Skeletal muscle tissue (tissue), 3 donors: ENCODE measurements at regions not wholly inside any gene's neighbourhood (a gene's known extent, or its start where the extent isn't known, plus 50 kb on each side); places are given as distances from the start of the nearest gene placed in this dataset.

Experiments
- H3K27ac ChIP-seq: one replicate; pipeline ENCODE4 v1.7.0; 2013; ENCODE audit warnings: mild to moderate bottlenecking, low read depth, low read length, inconsistent platforms
- H3K27me3 ChIP-seq, 3 donors: one replicate each; pipeline ENCODE4 v1.7.0; 2013; ENCODE audit warnings: low read length in 3 of 3; ENCODE audit not compliant: control insufficient read depth in 3 of 3, insufficient read depth in 3 of 3
- H3K36me3 ChIP-seq, 3 donors: one replicate each; pipeline ENCODE4 v1.7.0; 2013; ENCODE audit warnings: low read length in 3 of 3; ENCODE audit not compliant: control insufficient read depth in 3 of 3, insufficient read depth in 3 of 3
- H3K4me1 ChIP-seq, 3 donors: one replicate each; pipeline ENCODE4 v1.7.0; 2013; ENCODE audit warnings: low read length in 3 of 3, mild to moderate bottlenecking in 3 of 3; ENCODE audit not compliant: control insufficient read depth in 3 of 3, insufficient read depth in 3 of 3
- H3K4me3 ChIP-seq, 3 donors: one replicate each; pipeline ENCODE4 v1.7.0; 2013; ENCODE audit warnings: low read length in 3 of 3
- H3K9ac ChIP-seq, 3 donors: one replicate each; pipeline ENCODE4 v1.7.0; 2013; ENCODE audit warnings: low read length in 3 of 3, mild to moderate bottlenecking in 3 of 3, moderate library complexity in 2 of 3, low read depth in 1 of 3
- H3K9me3 ChIP-seq, 3 donors: one replicate each; pipeline ENCODE4 v1.7.0; 2013; ENCODE audit warnings: low read length in 3 of 3; ENCODE audit not compliant: control insufficient read depth in 3 of 3
- donor health status: Osteomylitis.

- Histone ChIP-seq H3K4me3 (no peak overlapping the region), H3K27ac (no peak overlapping the region), H3K9me3 (no peaks in the 10 kb centered on the region), H3K9ac (no peak overlapping the region), H3K4me1 (peaks cover 0 to 3% (median 0%) of the 10 kb centered on the region in 3 donors), H3K27me3 (no peaks in the 10 kb centered on the region), H3K36me3 (no peaks in the 10 kb centered on the region)
Measured at GRCh38 chr6:118391086-118391485, 157.0 kb upstream of the PLN start.

- no peak overlapping the region for H3K9ac ChIP-seq
- no peaks in the 10 kb centered on the region for H3K27me3 ChIP-seq
- H3K4me3 ChIP-seq, result no peak overlapping the region
- peaks cover 6 to 11% (median 9%) of the 10 kb centered on the region in 3 donors for H3K4me1 ChIP-seq
- H3K36me3 ChIP-seq, result no peaks in the 10 kb centered on the region
- no peaks in the 10 kb centered on the region for H3K9me3 ChIP-seq
- H3K27ac ChIP-seq, result no peak overlapping the region
Measured at GRCh38 chr6:118394106-118394505, 154.0 kb upstream of the PLN start.

DNA sequence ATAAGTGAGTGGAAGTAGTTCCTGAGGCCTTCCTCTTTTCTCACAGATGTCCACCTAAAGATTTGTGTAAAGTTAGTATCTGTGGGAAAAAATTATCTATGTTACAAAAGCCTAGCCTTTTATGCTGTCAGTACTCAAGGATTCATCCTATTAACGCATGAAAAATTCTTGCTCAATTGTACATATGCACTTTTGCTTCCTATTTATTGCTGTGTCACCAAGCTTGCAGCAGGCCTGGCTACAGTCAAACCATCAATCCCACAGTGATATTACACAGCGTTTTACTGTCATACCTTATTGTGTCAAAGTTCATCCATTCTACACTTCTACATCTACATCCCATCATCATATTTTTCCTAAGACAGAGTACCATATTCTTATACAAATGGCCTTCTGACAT lies 151.1 kb upstream of the PLN start:
- Histone ChIP-seq H3K4me3 (peak overlapping the region in 2 of 3 donors; percentile 17 to 61), H3K36me3 (no peaks in the 10 kb centered on the region), H3K4me1 (peaks cover 11 to 22% (median 16%) of the 10 kb centered on the region in 3 donors), H3K9ac (peak overlapping the region in 1 of 3 donors; percentile 62), H3K27me3 (no peaks in the 10 kb centered on the region), H3K9me3 (no peaks in the 10 kb centered on the region), H3K27ac (peak overlapping the region; percentile 92)

- H3K4me1 ChIP-seq, result peaks cover 11 to 22% (median 16%) of the 10 kb centered on the region in 3 donors
- no peaks in the 10 kb centered on the region for H3K9me3 ChIP-seq
- no peaks in the 10 kb centered on the region for H3K27me3 ChIP-seq
- H3K36me3 ChIP-seq, result no peaks in the 10 kb centered on the region
- H3K27ac ChIP-seq, result peak overlapping the region; percentile 92
- peak overlapping the region in 1 of 3 donors; percentile 61 for H3K4me3 ChIP-seq
- H3K9ac ChIP-seq, result peak overlapping the region in 2 of 3 donors; percentile 46 to 62
Measured at GRCh38 chr6:118397671-118398465, 150.2 kb upstream of the PLN start.

- Histone ChIP-seq H3K4me3 (no peak overlapping the region), H3K9me3 (no peaks in the 10 kb centered on the region), H3K27ac (peak overlapping the region; percentile 31), H3K36me3 (no peaks in the 10 kb centered on the region), H3K4me1 (peaks cover 11 to 22% (median 16%) of the 10 kb centered on the region in 3 donors), H3K27me3 (no peaks in the 10 kb centered on the region), H3K9ac (no peak overlapping the region)
Measured at GRCh38 chr6:118400098-118400497, 148.0 kb upstream of the PLN start.

DNA sequence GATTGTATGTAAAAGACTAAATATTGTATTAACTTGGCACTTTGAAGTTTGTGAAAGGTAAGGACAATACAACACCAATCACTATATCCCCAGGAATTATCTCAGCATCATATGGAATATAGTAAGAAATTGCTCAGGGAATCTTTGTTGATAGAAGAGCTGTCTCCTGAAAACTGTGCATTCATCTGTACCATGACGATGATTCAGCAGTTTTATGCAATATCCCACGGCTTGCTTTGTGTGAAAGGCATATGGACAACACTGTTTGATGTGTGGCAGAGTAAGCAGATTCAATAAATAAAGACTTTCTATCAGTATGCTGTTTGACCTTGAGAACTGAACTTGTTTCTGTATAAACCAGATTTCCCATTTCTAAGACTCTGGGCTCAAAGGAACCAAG lies 147.5 kb upstream of the PLN start:
- Histone ChIP-seq H3K9ac (no peak overlapping the region), H3K4me3 (no peak overlapping the region), H3K27ac (peak overlapping the region; percentile 37), H3K9me3 (no peaks in the 10 kb centered on the region), H3K36me3 (no peaks in the 10 kb centered on the region), H3K4me1 (peaks cover 11 to 22% (median 16%) of the 10 kb centered on the region in 3 donors), H3K27me3 (no peaks in the 10 kb centered on the region)

DNA sequence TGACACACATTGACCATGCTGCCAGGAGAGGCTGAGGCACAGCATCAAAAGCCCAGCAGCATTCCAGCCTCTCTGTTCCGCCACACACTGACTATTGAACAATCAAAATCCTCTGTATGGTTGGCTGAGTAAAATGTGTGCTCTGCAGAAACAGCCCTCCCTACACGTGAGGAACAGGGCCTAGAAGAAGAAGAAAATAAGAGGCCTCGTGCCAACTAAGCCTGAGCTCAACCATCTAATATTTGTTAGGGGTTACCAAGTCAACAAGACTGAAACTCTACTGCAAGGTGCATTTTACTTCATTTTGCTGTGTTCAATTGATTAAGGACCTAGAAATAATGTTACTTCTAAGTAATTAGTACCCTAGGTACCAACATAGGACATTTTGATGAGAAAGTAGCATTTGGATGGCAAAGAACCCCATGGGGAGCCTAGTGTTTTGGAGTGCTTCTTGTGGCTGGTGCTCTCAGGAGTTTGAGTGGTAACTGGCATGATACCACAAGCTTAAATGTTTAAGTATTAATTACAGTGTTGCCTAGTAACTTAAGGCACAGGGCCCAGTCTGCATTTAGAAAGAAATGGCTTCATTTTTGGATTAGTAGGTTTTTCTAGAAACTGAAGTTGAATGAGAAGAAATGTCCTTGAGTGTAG lies 146.6 kb upstream of the PLN start:
- H3K9ac ChIP-seq, result no peak overlapping the region
- H3K4me1 ChIP-seq, result peaks cover 11 to 22% (median 16%) of the 10 kb centered on the region in 3 donors
- no peaks in the 10 kb centered on the region for H3K36me3 ChIP-seq
- no peak overlapping the region for H3K4me3 ChIP-seq
- no peaks in the 10 kb centered on the region for H3K9me3 ChIP-seq
- H3K27me3 ChIP-seq, result no peaks in the 10 kb centered on the region
- peak overlapping the region; percentile 37 for H3K27ac ChIP-seq

- Histone ChIP-seq H3K4me3 (no peak overlapping the region), H3K27me3 (no peaks in the 10 kb centered on the region), H3K36me3 (no peaks in the 10 kb centered on the region), H3K9me3 (no peaks in the 10 kb centered on the region), H3K27ac (no peak overlapping the region), H3K9ac (no peak overlapping the region), H3K4me1 (peaks cover 11 to 14% (median 11%) of the 10 kb centered on the region in 3 donors)
Measured at GRCh38 chr6:118403036-118403435, 145.1 kb upstream of the PLN start.

GRCh38 chr6:118408863-118409262 lies 139.2 kb upstream of the PLN start:
- Histone ChIP-seq H3K4me1 (no peaks in the 10 kb centered on the region), H3K9ac (no peak overlapping the region), H3K27me3 (no peaks in the 10 kb centered on the region), H3K4me3 (no peak overlapping the region), H3K9me3 (no peaks in the 10 kb centered on the region), H3K36me3 (no peaks in the 10 kb centered on the region), H3K27ac (no peak overlapping the region)

DNA sequence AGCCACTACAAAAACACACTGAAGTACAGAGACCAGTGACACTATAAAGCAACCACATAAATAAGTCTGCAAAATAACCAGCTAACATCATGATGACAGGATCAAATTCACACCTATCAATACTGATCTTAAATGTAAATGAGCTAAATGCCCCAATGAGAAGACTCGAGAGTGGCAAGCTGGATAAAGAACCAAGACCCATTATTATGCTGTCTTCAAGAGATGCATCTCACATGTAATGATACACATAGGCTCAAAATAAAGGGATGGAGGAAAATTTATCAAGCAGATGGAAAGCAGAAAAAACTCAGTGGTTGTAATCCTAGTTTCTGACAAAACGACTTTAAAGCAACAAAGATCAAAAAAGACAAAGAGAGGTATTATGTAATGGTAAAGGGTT lies 138.1 kb upstream of the PLN start:
- Histone ChIP-seq H3K4me1 (no peaks in the 10 kb centered on the region), H3K27ac (no peak overlapping the region), H3K27me3 (no peaks in the 10 kb centered on the region), H3K4me3 (no peak overlapping the region), H3K9ac (no peak overlapping the region), H3K9me3 (no peaks in the 10 kb centered on the region), H3K36me3 (no peaks in the 10 kb centered on the region)
